NCI-H1092 (cell line): ENCODE measurements at regions not wholly inside any gene's neighbourhood (a gene's known extent, or its start where the extent isn't known, plus 50 kb on each side); places are given as distances from the start of the nearest gene placed in this dataset.
A peak's percentile ranks its signal among the peaks of the same experiment; 100 is the strongest.
"Not testable (repeated sequence)": the region's sequence is repeated elsewhere in the genome, so short reads cannot be mapped to it uniquely, and the experiment has no call there.

Source experiments
- DNase-seq: peaks from one replicate; lab custom pipeline; 2025; lab: John Stamatoyannopoulos, UW

GRCh38 chr4:18159117-18159912 is 137.8 kb upstream of the LCORL start:
- DNase-seq: not testable (repeated sequence)

- no peak for DNase-seq
Observed at GRCh38 chr4:18155067-18156041, 133.8 kb upstream of the LCORL start.

GRCh38 chr4:18138076-18138665 is 116.6 kb upstream of the LCORL start:
- no peak for DNase-seq

- peak; percentile 21 for DNase-seq
Observed at GRCh38 chr4:18134111-18134510, 112.6 kb upstream of the LCORL start.

GRCh38 chr4:18130256-18130655 is 108.7 kb upstream of the LCORL start:
- no peak for DNase-seq

- DNase-seq: no peak
Observed at GRCh38 chr4:18128241-18128640, 106.7 kb upstream of the LCORL start.

- DNase-seq: no peak
Observed at GRCh38 chr4:18127030-18127429, 105.5 kb upstream of the LCORL start.

- no peak for DNase-seq
Observed at GRCh38 chr4:18113710-18114331, 92.3 kb upstream of the LCORL start.

- DNase-seq: no peak
Observed at GRCh38 chr4:18111081-18111480, 89.5 kb upstream of the LCORL start.

GRCh38 chr4:18110099-18110498 is 88.5 kb upstream of the LCORL start:
- DNase-seq: no peak

- DNase-seq: no peak
Observed at GRCh38 chr4:18109676-18110075, 88.1 kb upstream of the LCORL start.

GRCh38 chr4:18107848-18108528 is 86.4 kb upstream of the LCORL start:
- DNase-seq: not testable (repeated sequence)

GRCh38 chr4:18106620-18107019 is 85.1 kb upstream of the LCORL start:
- no peak for DNase-seq

GRCh38 chr4:18105030-18106011 is 83.8 kb upstream of the LCORL start:
- DNase-seq: no peak

- DNase-seq: no peak
Observed at GRCh38 chr4:18103876-18104605, 82.5 kb upstream of the LCORL start.

- no peak for DNase-seq
Observed at GRCh38 chr4:18100657-18101056, 79.1 kb upstream of the LCORL start.

GRCh38 chr4:18090447-18090846 is 68.9 kb upstream of the LCORL start:
- DNase-seq: not testable (repeated sequence)

- no peak for DNase-seq
Observed at GRCh38 chr4:18082236-18082635, 60.7 kb upstream of the LCORL start.

- DNase-seq: no peak
Observed at GRCh38 chr4:18081708-18082107, 60.2 kb upstream of the LCORL start.

GRCh38 chr4:18077808-18078207 is 56.3 kb upstream of the LCORL start:
- no peak for DNase-seq
